ENCODE measurements at regions not wholly inside any gene's neighbourhood (a gene's known extent, or its start where the extent isn't known, plus 50 kb on each side); places are given as distances from the start of the nearest gene placed in this dataset.
"Not testable (repeated sequence)": the region's sequence is repeated elsewhere in the genome, so short reads cannot be mapped to it uniquely, and the experiment has no call there.

GRCh38 chr10:90089719-90090118, 388.3 kb downstream of the KIF20B start:
- TF ChIP-seq, protein P1, sequence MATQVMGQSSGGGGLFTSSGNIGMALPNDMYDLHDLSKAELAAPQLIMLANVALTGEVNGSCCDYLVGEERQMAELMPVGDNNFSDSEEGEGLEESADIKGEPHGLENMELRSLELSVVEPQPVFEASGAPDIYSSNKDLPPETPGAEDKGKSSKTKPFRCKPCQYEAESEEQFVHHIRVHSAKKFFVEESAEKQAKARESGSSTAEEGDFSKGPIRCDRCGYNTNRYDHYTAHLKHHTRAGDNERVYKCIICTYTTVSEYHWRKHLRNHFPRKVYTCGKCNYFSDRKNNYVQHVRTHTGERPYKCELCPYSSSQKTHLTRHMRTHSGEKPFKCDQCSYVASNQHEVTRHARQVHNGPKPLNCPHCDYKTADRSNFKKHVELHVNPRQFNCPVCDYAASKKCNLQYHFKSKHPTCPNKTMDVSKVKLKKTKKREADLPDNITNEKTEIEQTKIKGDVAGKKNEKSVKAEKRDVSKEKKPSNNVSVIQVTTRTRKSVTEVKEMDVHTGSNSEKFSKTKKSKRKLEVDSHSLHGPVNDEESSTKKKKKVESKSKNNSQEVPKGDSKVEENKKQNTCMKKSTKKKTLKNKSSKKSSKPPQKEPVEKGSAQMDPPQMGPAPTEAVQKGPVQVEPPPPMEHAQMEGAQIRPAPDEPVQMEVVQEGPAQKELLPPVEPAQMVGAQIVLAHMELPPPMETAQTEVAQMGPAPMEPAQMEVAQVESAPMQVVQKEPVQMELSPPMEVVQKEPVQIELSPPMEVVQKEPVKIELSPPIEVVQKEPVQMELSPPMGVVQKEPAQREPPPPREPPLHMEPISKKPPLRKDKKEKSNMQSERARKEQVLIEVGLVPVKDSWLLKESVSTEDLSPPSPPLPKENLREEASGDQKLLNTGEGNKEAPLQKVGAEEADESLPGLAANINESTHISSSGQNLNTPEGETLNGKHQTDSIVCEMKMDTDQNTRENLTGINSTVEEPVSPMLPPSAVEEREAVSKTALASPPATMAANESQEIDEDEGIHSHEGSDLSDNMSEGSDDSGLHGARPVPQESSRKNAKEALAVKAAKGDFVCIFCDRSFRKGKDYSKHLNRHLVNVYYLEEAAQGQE (IDR thresholded peaks at IDR 0.05; ENCODE audit: insufficient read depth in 1 of 2, low read depth in 2 of 2, low read length in 1 of 2) = no peak
- TF ChIP-seq SIN3A (IDR thresholded peaks at IDR 0.05; ENCODE audit: borderline replicate concordance, insufficient read depth, low read depth, low read length) (no peak), TCF7L2 (IDR thresholded peaks at IDR 0.05; ENCODE audit: low read depth, low read length) (no peak), POLR2AphosphoS5 (IDR thresholded peaks at IDR 0.05; ENCODE audit: low read depth, low read length) (no peak)
- TF ChIP-seq, protein P2, sequence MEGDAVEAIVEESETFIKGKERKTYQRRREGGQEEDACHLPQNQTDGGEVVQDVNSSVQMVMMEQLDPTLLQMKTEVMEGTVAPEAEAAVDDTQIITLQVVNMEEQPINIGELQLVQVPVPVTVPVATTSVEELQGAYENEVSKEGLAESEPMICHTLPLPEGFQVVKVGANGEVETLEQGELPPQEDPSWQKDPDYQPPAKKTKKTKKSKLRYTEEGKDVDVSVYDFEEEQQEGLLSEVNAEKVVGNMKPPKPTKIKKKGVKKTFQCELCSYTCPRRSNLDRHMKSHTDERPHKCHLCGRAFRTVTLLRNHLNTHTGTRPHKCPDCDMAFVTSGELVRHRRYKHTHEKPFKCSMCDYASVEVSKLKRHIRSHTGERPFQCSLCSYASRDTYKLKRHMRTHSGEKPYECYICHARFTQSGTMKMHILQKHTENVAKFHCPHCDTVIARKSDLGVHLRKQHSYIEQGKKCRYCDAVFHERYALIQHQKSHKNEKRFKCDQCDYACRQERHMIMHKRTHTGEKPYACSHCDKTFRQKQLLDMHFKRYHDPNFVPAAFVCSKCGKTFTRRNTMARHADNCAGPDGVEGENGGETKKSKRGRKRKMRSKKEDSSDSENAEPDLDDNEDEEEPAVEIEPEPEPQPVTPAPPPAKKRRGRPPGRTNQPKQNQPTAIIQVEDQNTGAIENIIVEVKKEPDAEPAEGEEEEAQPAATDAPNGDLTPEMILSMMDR (IDR thresholded peaks at IDR 0.05) = no peak
- CTCF ChIA-PET = no interaction called here
- intact Hi-C loops (cut with micrococcal nuclease; ENCODE audit: unreplicated experiment) = no loop called here
- Histone ChIP-seq H3K27me3 (ENCODE audit: control insufficient read depth, insufficient read depth, low read length) (no peaks in the 10 kb centered on the region), H3K9me3 (ENCODE audit: control insufficient read depth, insufficient read depth, low read depth, low read length) (no peaks in the 10 kb centered on the region), H3K36me3 (ENCODE audit: control insufficient read depth, insufficient read depth, low read length) (no peaks in the 10 kb centered on the region), H3K4me1 (ENCODE audit: control insufficient read depth, insufficient read depth, low read length) (no peaks in the 10 kb centered on the region; the same call in 1 of the 2 replicates), H3K4me3 (ENCODE audit: low read depth in 2 of 2, low read length in 2 of 2) (no peak overlapping the region), H3K27ac (ENCODE audit: low read length) (no peak overlapping the region)
- ATAC-seq (no peak), DNase-seq (ENCODE audit: low read depth, low spot score) (no peak)
- in situ Hi-C loops (cut with HindIII; ENCODE audit: low pct_unique_long_range_greater_than_20kb, low sequenced_read_pairs) = no loop called here
- POLR2A ChIA-PET = no interaction called here
- BruUV-seq (replicated peaks) = no TSS peak

DNA sequence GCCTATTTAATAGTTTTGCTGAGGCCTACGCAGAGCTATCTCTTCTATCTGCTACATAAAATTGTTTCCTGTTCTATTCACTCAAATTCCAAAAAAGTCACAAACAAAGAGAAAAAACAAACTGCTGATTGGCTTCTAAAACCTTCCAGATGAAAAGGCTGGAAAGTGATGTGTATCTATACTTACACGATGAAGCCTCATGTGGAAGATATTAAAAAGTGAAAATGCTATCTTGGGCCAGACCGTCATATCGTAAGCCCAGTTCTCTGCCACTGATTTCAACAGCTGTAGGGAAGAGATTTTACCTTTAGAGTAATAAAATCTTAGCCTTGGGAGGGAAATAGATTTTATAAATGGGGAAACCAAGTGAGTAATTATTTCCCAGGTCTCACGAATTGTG, 394.8 kb downstream of the KIF20B start:
- H3K9me3 ChIP-seq (ENCODE audit: control insufficient read depth, insufficient read depth, low read depth, low read length) = no peaks in the 10 kb centered on the region
- TF ChIP-seq, protein P2 (IDR thresholded peaks at IDR 0.05) = no peak
- TF ChIP-seq SIN3A (IDR thresholded peaks at IDR 0.05; ENCODE audit: borderline replicate concordance, insufficient read depth, low read depth, low read length) (no peak), TCF7L2 (IDR thresholded peaks at IDR 0.05; ENCODE audit: low read depth, low read length) (no peak), POLR2AphosphoS5 (IDR thresholded peaks at IDR 0.05; ENCODE audit: low read depth, low read length) (no peak)
- TF ChIP-seq, protein P1 (IDR thresholded peaks at IDR 0.05; ENCODE audit: insufficient read depth in 1 of 2, low read depth in 2 of 2, low read length in 1 of 2) = no peak
- in situ Hi-C loops (cut with HindIII; ENCODE audit: low pct_unique_long_range_greater_than_20kb, low sequenced_read_pairs) (no loop called here), intact Hi-C loops (cut with micrococcal nuclease; ENCODE audit: unreplicated experiment) (no loop called here)
- H3K27ac ChIP-seq (ENCODE audit: low read length) = no peak overlapping the region
- no peaks in the 10 kb centered on the region for H3K36me3 ChIP-seq (ENCODE audit: control insufficient read depth, insufficient read depth, low read length)
- H3K27me3 ChIP-seq (ENCODE audit: control insufficient read depth, insufficient read depth, low read length) = no peaks in the 10 kb centered on the region
- POLR2A ChIA-PET = no interaction called here
- CTCF ChIA-PET = no interaction called here
- no peak overlapping the region for H3K4me3 ChIP-seq (ENCODE audit: low read depth in 2 of 2, low read length in 2 of 2)
- no peak for DNase-seq (ENCODE audit: low read depth, low spot score)
- ATAC-seq = no peak
- H3K4me1 ChIP-seq (ENCODE audit: control insufficient read depth, insufficient read depth, low read length) = no peaks in the 10 kb centered on the region
- BruUV-seq (replicated peaks) = no TSS peak

GRCh38 chr10:90107581-90107980, 406.2 kb downstream of the KIF20B start:
- H3K27ac ChIP-seq (ENCODE audit: low read length); intact Hi-C loops (cut with micrococcal nuclease; ENCODE audit: unreplicated experiment); in situ Hi-C loops (cut with HindIII; ENCODE audit: low pct_unique_long_range_greater_than_20kb, low sequenced_read_pairs); H3K4me3 ChIP-seq (ENCODE audit: low read depth in 2 of 2, low read length in 2 of 2); BruUV-seq (replicated peaks); ATAC-seq; H3K4me1 ChIP-seq (ENCODE audit: control insufficient read depth, insufficient read depth, low read length); POLR2A ChIA-PET; H3K27me3 ChIP-seq (ENCODE audit: control insufficient read depth, insufficient read depth, low read length); H3K36me3 ChIP-seq (ENCODE audit: control insufficient read depth, insufficient read depth, low read length); DNase-seq (ENCODE audit: low read depth, low spot score); H3K9me3 ChIP-seq (ENCODE audit: control insufficient read depth, insufficient read depth, low read depth, low read length); CTCF ChIA-PET: not testable (repeated sequence)

All from Panc1 (cell line).